ENCODE measurements at regions not wholly inside any gene's neighbourhood (a gene's known extent, or its start where the extent isn't known, plus 50 kb on each side); places are given as distances from the start of the nearest gene placed in this dataset.

DNA sequence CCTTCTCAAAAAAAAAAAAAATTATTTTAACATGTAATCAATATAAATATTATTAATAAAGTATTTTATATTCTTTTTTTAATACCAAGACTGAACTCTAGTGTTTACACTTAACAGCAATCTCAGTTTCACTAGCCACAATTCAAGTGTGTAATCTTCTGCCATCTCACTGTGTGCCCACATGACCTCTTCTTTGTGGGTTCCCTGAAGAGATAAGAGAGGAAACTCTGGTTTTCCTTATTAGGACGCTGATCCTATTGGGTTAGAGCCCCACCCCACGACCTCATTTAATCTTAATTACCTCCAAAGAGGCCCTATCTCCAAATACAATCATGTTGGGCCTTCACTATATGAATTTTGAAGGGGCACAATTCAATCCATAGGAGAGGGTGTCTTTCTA is 177.6 kb downstream of the STK31 start:
- DNase-seq (ENCODE audit: extremely low read depth, insufficient read length): no peak

DNA sequence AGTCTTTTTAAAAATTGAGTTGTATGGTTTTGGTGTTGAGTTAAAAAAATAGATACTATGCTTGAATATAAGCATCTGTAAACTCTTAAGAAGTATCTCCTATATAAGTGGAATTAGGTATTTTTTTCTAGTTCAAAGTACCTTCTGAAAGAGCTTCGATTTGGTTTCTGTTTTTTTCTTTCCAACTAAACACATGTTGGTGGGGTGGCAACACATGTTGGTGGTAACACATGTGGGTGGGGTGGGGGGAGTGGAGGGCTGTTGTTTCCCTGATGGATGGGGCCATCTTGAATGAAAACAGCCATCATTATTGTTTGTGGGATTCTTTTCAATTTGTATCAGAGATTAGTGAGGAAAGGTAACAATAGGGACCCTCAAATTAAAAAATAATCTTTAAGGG is 178.9 kb downstream of the STK31 start:
- Histone ChIP-seq H3K36me3 (ENCODE audit: control insufficient read depth, insufficient read depth, low read length) (no peaks in the 10 kb centered on the region), H3K27me3 (replicated peaks; ENCODE audit: control insufficient read depth, insufficient read depth, low read length) (no peaks in the 10 kb centered on the region; the same call in 1 of the 2 replicates), H3K4me3 (replicated peaks; ENCODE audit: low read depth, low read length) (no peak overlapping the region)
- DNase-seq (ENCODE audit: extremely low read depth, insufficient read length): no peak
- TF ChIP-seq, protein P1, sequence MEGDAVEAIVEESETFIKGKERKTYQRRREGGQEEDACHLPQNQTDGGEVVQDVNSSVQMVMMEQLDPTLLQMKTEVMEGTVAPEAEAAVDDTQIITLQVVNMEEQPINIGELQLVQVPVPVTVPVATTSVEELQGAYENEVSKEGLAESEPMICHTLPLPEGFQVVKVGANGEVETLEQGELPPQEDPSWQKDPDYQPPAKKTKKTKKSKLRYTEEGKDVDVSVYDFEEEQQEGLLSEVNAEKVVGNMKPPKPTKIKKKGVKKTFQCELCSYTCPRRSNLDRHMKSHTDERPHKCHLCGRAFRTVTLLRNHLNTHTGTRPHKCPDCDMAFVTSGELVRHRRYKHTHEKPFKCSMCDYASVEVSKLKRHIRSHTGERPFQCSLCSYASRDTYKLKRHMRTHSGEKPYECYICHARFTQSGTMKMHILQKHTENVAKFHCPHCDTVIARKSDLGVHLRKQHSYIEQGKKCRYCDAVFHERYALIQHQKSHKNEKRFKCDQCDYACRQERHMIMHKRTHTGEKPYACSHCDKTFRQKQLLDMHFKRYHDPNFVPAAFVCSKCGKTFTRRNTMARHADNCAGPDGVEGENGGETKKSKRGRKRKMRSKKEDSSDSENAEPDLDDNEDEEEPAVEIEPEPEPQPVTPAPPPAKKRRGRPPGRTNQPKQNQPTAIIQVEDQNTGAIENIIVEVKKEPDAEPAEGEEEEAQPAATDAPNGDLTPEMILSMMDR (IDR thresholded peaks at IDR 0.05; ENCODE audit: insufficient read depth, low read length, poor library complexity, severe bottlenecking): no peak

More for the DNA sequence above, 177.6 kb downstream of the STK31 start:
- H3K4me3 ChIP-seq (replicated peaks; ENCODE audit: low read depth, low read length): no peak overlapping the region
- TF ChIP-seq, protein P1 (IDR thresholded peaks at IDR 0.05; ENCODE audit: insufficient read depth, low read length, poor library complexity, severe bottlenecking): no peak
- H3K36me3 ChIP-seq (ENCODE audit: control insufficient read depth, insufficient read depth, low read length): no peaks in the 10 kb centered on the region
- H3K27me3 ChIP-seq (replicated peaks; ENCODE audit: control insufficient read depth, insufficient read depth, low read length): no peaks in the 10 kb centered on the region; the same call in 1 of the 2 replicates

DNA sequence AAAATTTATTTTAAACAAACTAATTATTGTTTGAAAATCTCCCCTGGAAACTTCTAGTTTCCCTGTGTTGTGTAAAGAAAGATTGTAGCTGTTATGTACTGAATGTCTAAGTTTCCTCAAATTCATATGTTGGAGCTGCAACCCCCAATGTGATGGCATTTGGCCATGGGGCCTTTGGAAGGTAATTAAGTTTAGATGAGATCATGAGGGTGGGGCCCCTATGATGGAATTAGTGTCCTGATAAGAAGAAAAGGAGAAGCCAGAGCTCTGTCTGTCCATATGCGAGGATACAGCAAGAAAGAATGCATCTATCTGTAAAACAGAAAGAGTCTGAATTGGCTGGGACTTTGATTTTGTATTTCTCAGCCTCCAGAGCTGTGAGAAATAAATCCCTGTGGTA is 179.5 kb downstream of the STK31 start:
- Histone ChIP-seq H3K27me3 (replicated peaks; ENCODE audit: control insufficient read depth, insufficient read depth, low read length) (no peaks in the 10 kb centered on the region; the same call in 1 of the 2 replicates), H3K36me3 (ENCODE audit: control insufficient read depth, insufficient read depth, low read length) (no peaks in the 10 kb centered on the region), H3K4me3 (replicated peaks; ENCODE audit: low read depth, low read length) (no peak overlapping the region)
- TF ChIP-seq, protein P1 (IDR thresholded peaks at IDR 0.05; ENCODE audit: insufficient read depth, low read length, poor library complexity, severe bottlenecking): no peak
- DNase-seq (ENCODE audit: extremely low read depth, insufficient read length): no peak

DNA sequence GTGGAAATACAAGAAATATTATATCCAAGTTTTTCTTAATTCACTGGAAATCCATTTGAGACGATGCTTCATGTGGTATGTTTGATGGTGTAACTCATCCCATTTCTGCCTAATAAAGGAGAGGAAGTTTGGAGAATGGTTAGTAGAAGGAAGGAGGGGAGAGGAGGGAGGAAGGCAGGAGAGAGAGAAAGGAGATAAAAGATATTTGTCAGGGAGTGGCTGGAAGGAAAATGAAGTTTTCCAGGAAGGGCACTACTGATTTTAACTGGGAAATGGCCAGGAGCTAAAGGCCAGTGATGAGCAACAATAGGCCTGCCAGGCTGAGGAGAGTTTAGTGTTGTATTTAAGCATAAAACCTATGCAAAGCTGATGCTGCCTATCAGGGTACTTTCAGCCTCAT is 182.0 kb downstream of the STK31 start:
- H3K4me3 ChIP-seq (replicated peaks; ENCODE audit: low read depth, low read length): no peak overlapping the region
- no peaks in the 10 kb centered on the region for H3K36me3 ChIP-seq (ENCODE audit: control insufficient read depth, insufficient read depth, low read length)
- TF ChIP-seq, protein P1 (IDR thresholded peaks at IDR 0.05; ENCODE audit: insufficient read depth, low read length, poor library complexity, severe bottlenecking): no peak
- no peaks in the 10 kb centered on the region; the same call in 1 of the 2 replicates for H3K27me3 ChIP-seq (replicated peaks; ENCODE audit: control insufficient read depth, insufficient read depth, low read length)
- no peak for DNase-seq (ENCODE audit: extremely low read depth, insufficient read length)

DNA sequence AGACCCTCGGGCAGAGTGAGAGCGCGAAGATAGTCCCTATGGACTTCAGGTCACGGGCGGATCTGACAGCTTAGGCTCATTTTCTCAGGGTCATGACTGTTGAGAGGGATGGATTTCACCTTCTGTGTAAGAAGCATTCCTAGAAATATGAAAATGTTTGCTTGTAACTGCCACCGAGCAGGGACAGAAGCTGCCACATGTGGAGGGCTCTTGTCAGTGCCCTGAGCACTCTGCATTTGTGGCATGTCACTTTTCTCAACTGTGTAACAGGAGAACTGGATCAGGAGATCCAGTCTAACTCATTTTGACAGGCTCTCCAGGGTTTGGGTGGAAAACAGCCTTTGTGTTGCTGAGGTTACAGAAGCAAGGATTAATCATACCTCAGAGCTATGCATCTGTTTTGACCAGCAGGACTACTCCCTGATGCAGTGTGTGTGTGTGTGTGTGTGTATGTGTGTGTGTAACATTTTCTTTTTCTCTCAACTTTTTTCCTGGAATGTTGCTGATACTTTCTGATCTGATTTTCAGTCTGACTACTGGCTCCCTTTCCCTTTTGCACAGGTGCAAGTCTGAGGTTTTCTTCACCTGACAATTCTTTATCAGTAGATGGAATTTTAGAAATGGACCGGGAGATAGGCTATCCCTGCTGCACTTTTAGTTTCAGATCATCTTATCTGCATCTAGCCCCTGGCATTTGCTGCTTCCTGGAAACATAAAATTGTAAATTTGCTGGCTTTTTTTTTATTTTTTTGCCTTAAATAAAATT is 183.3 kb downstream of the STK31 start:
- Histone ChIP-seq H3K36me3 (ENCODE audit: control insufficient read depth, insufficient read depth, low read length) (no peaks in the 10 kb centered on the region), H3K27me3 (replicated peaks; ENCODE audit: control insufficient read depth, insufficient read depth, low read length) (no peaks in the 10 kb centered on the region; the same call in 1 of the 2 replicates), H3K4me3 (replicated peaks; ENCODE audit: low read depth, low read length) (no peak overlapping the region)
- no peak for DNase-seq (ENCODE audit: extremely low read depth, insufficient read length)
- TF ChIP-seq, protein P1 (IDR thresholded peaks at IDR 0.05; ENCODE audit: insufficient read depth, low read length, poor library complexity, severe bottlenecking): no peak

Measured in GM06990 (cell line).